Lung (tissue), 11 donors: ENCODE measurements at regions not wholly inside any gene's neighbourhood (a gene's known extent, or its start where the extent isn't known, plus 50 kb on each side); places are given as distances from the start of the nearest gene placed in this dataset.

Experiments used
- ATAC-seq: fragments of 200-7000 bp; cut with Tn5 transposase; one replicate; pipeline ENCODE4 v1.9.1; 2020; ENCODE audit warnings: moderate number of reproducible peaks; ENCODE audit not compliant: insufficient read depth, low FRiP score
- DNase-seq, 3 donors: peaks; one replicate each; pipeline ENCODE4 v3.0.0-alpha.2; 2013 to 2017
- H3K27ac ChIP-seq, 2 donors: one replicate each; pipeline ENCODE4 v1.5.1; 2013; ENCODE audit warnings: mild to moderate bottlenecking in 2 of 2, moderate library complexity in 2 of 2, control low read depth in 1 of 2, inconsistent platforms in 1 of 2, low read depth in 1 of 2, low read length in 1 of 2
- H3K27me3 ChIP-seq, 3 donors: one replicate each; pipeline ENCODE4 v1.5.1; 2013; ENCODE audit warnings: low read length in 2 of 3; ENCODE audit not compliant: control insufficient read depth in 3 of 3, insufficient read depth in 3 of 3
- H3K36me3 ChIP-seq, 4 donors: one replicate each; pipeline ENCODE4 v1.5.1; 2013; ENCODE audit warnings: low read length in 4 of 4, mild to moderate bottlenecking in 1 of 4, moderate library complexity in 1 of 4; ENCODE audit not compliant: control insufficient read depth in 4 of 4, insufficient read depth in 4 of 4
- H3K4me1 ChIP-seq, 5 donors: one replicate each; pipeline ENCODE4 v1.5.1; 2013; ENCODE audit warnings: low read length in 5 of 5, mild to moderate bottlenecking in 2 of 5, moderate library complexity in 1 of 5; ENCODE audit not compliant: control insufficient read depth in 5 of 5, insufficient read depth in 5 of 5
- H3K4me3 ChIP-seq: one replicate; pipeline ENCODE4 v1.5.1; 2013; ENCODE audit warnings: mild to moderate bottlenecking, control low read depth, moderate library complexity
- H3K9ac ChIP-seq, 2 donors: one replicate each; pipeline ENCODE4 v1.5.1; 2013; ENCODE audit warnings: low read length in 2 of 2, control low read depth in 1 of 2; ENCODE audit not compliant: insufficient read depth in 1 of 2
- H3K9me3 ChIP-seq, 4 donors: one replicate each; pipeline ENCODE4 v1.5.1; 2013; ENCODE audit warnings: low read length in 3 of 4, mild to moderate bottlenecking in 1 of 4, moderate library complexity in 1 of 4; ENCODE audit not compliant: control insufficient read depth in 4 of 4, insufficient read depth in 3 of 4
- CTCF ChIP-seq: IDR thresholded peaks from 2 replicates; pipeline ENCODE4 v1.5.1; 2012; ENCODE audit warnings: mild to moderate bottlenecking; ENCODE audit errors: control extremely low read depth, extremely low read depth
- WGBS, 2 donors: extraction: QIAGEN DNeasy Blood & Tissue Kit; methylation state at CpG; one replicate each; pipeline ENCODE4 v1.1.7; 2013; 5-methylcytosine and 5-hydroxymethylcytosine counted together
- donor health status: control.
- donor health status: control.
- donor health status: Bipolar disorder and iron deficiency.
- donor health status: healthy.
- donor health status: DM: yes; HTN: yes; CAD: no.

DNA sequence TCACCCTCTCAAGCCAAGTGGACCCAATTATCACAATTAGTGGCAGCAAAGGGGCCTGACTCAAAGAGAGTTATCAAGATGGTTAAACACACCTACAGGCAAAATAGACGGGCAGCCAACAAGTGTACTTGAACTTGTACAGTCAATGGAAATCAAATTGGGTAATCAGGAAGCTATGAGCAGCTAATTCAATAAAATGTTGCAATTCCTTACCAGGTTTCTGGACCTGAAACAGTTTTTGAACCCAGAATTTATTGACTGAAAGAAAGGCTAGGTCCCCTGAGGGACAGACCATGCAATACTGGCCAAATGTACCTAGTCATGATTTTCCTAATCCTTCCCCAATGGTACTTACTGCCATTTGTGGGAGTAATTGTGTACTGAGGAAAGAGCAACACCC lies 679.8 kb downstream of the EPM2A start:
- H3K9me3 ChIP-seq, result peaks cover 0 to 1% (median 0%) of the 10 kb centered on the region in 4 donors
- H3K4me1 ChIP-seq, result no peaks in the 10 kb centered on the region
- no peak overlapping the region for H3K9ac ChIP-seq
- no peak overlapping the region for H3K27ac ChIP-seq
- H3K4me3 ChIP-seq, result no peak overlapping the region
- DNase-seq (no peak), ATAC-seq (no peak)
- H3K27me3 ChIP-seq, result no peaks in the 10 kb centered on the region
- TF ChIP-seq CTCF, result no peak
- 67 to 68% methylated on average over 1 of the region's 1 CpG for WGBS, 2 donors
- H3K36me3 ChIP-seq, result no peaks in the 10 kb centered on the region

DNA sequence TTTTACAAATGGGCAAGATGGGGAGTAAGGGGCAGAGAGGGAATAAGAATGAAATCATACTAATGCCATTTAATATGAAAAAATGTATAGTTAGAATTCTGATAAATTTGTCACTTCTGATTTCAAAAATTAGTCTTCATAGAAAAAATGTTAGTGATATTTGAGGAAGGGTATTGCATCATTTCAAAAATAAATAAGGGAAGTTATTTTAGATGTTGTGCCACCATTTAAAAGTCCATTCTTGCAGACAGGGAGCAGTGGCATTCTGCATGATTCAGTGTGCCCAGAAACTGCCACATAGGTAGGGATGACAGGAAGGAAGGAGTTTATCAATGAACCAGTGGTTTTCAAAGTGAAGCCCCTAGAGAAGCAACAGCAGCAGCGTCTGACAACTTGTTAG lies 674.6 kb downstream of the EPM2A start:
- ATAC-seq (no peak), DNase-seq (no peak)
- Histone ChIP-seq H3K4me1 (no peaks in the 10 kb centered on the region), H3K4me3 (no peak overlapping the region), H3K9ac (no peak overlapping the region), H3K9me3 (peaks cover 0 to 1% (median 0%) of the 10 kb centered on the region in 4 donors), H3K27ac (no peak overlapping the region), H3K27me3 (no peaks in the 10 kb centered on the region), H3K36me3 (no peaks in the 10 kb centered on the region)
- WGBS, 2 donors, result 70 to 81% methylated on average over 1 of the region's 1 CpG
- TF ChIP-seq CTCF, result no peak

GRCh38 chr6:145063091-145063490 lies 672.2 kb downstream of the EPM2A start:
- TF ChIP-seq CTCF, result no peak
- Histone ChIP-seq H3K36me3 (no peaks in the 10 kb centered on the region), H3K27ac (no peak overlapping the region), H3K4me3 (no peak overlapping the region), H3K4me1 (no peaks in the 10 kb centered on the region), H3K9me3 (no peaks in the 10 kb centered on the region), H3K9ac (no peak overlapping the region), H3K27me3 (no peaks in the 10 kb centered on the region)
- ATAC-seq, result no peak
- DNase-seq, result peak in 1 of 3 donors; percentile 8

DNA sequence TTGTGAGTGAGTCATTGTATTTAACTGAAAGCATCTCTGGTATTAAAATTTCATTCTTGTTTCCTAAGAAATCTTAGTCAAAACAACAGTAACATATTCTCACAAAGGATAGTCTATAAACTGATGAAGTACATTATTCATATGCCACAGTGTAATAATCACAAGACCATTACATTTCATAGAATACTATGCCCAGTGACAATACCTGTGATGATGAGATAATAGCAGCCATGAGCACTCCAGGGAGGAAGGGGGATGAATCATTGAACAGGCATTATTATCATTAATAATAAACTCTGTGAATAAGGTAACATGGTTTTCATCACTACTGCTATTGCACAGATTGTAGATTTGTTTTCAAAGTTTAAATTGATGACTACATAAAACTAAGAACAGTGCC lies 667.9 kb downstream of the EPM2A start:
- no peaks in the 10 kb centered on the region for H3K27me3 ChIP-seq
- ATAC-seq (no peak), DNase-seq (no peak)
- no peaks in the 10 kb centered on the region for H3K36me3 ChIP-seq
- H3K9ac ChIP-seq, result no peak overlapping the region
- H3K4me3 ChIP-seq, result no peak overlapping the region
- no peaks in the 10 kb centered on the region for H3K9me3 ChIP-seq
- H3K4me1 ChIP-seq, result no peaks in the 10 kb centered on the region
- TF ChIP-seq CTCF, result no peak
- H3K27ac ChIP-seq, result no peak overlapping the region
